A549 (cell line): ENCODE measurements at regions not wholly inside any gene's neighbourhood (a gene's known extent, or its start where the extent isn't known, plus 50 kb on each side); places are given as distances from the start of the nearest gene placed in this dataset.
A peak's percentile ranks its signal among the peaks of the same experiment; 100 is the strongest.
"Not testable (repeated sequence)": the region's sequence is repeated elsewhere in the genome, so short reads cannot be mapped to it uniquely, and the experiment has no call there.

Experiments
- ATAC-seq, 2 experiments: fragments of 200-7000 bp in 1 of 2; fragments of >200 bp in 1 of 2; cut with Nextera tagmentation in 1 of 2; cut with Tn5 transposase in 1 of 2; 3 replicates each; pipeline versions ENCODE4 v1.8.0 to v1.9.1; 2018 to 2020; ENCODE audit warnings: mild to moderate bottlenecking in 1 of 2, moderate library complexity in 1 of 2
- CTCF ChIA-PET: fragments of 300-600 bp; sonication (Branson Sonifier 250); formaldehyde crosslinking; extraction: SDS; loops from one replicate; lab custom pipeline; 2021; ENCODE audit warnings: antibody characterized with exemption, inconsistent platforms; lab: Yijun Ruan, JAX
- POLR2A ChIA-PET: fragments of 350-600 bp; formaldehyde crosslinking; extraction: SDS; loops from one replicate; lab custom pipeline; 2021; ENCODE audit warnings: antibody characterized with exemption, inconsistent platforms; lab: Yijun Ruan, JAX
- DNase-seq, 2 experiments: peaks; one replicate each; pipeline versions ENCODE4 v3.0.0 to v3.0.0-alpha.2; 2011 to 2016; ENCODE audit warnings: low read depth in 1 of 2, low spot score in 1 of 2
- FAIRE-seq: peaks from 2 replicates; lab custom pipeline; 2011; peaks lifted over from hg19 to GRCh38; lab: Jason Lieb, UNC
- H3K27ac ChIP-seq, 2 experiments: fragments of >200 bp; sonication (Bioruptor Twin); formaldehyde crosslinking; 3 replicates each; pipeline ENCODE4 v1.5.1; 2016 to 2017
- H3K4me1 ChIP-seq: fragments of >200 bp; sonication (Bioruptor Twin); formaldehyde crosslinking; 3 replicates; pipeline ENCODE4 v1.6.1; 2016
- H3K4me2 ChIP-seq: fragments of >200 bp; sonication (Bioruptor Twin); formaldehyde crosslinking; 3 replicates; pipeline ENCODE4 v1.6.1; 2016
- H3K4me3 ChIP-seq: fragments of >200 bp; sonication (Bioruptor Twin); formaldehyde crosslinking; 3 replicates; pipeline ENCODE4 v1.5.1; 2016
- H3K9me3 ChIP-seq: fragments of >200 bp; sonication (Bioruptor Twin); formaldehyde crosslinking; 3 replicates; pipeline ENCODE4 v1.6.1; 2016
- ATOH8 ChIP-seq: fragments of 250-450 bp; sonication (Bioruptor Pico); IDR thresholded peaks from 2 replicates; pipeline ENCODE4 v1.5.0; 2020; ENCODE audit warnings: low read depth, mild to moderate bottlenecking, moderate library complexity
- BCL3 ChIP-seq: fragments of >200 bp; sonication (Bioruptor Twin); formaldehyde crosslinking; IDR thresholded peaks from 3 replicates; pipeline ENCODE4 v1.6.1; 2016
- CBX2 ChIP-seq: fragments of 200-600 bp; sonication (generic); IDR thresholded peaks from 2 replicates; pipeline ENCODE4 v1.6.1; 2016; ENCODE audit warnings: low read depth, mild to moderate bottlenecking, borderline replicate concordance
- CEBPB ChIP-seq, 2 experiments: fragments of >200 bp in 1 of 2; sonication (Bioruptor Twin) in 1 of 2; formaldehyde crosslinking in 1 of 2; IDR thresholded peaks; 2 replicates each; pipeline ENCODE4 v1.6.1; 2012 to 2016
- CTCF ChIP-seq: fragments of >200 bp; sonication (Bioruptor Twin); formaldehyde crosslinking; IDR thresholded peaks from 3 replicates; pipeline ENCODE4 v1.5.1; 2016
- FOSB ChIP-seq: fragments of 250-450 bp; sonication (Bioruptor Pico); IDR thresholded peaks from 2 replicates; pipeline ENCODE4 v1.5.0; 2020; ENCODE audit warnings: mild to moderate bottlenecking, moderate library complexity
- FOSL2 ChIP-seq, 2 experiments: fragments of 450-650 bp in 1 of 2; fragments of >200 bp in 1 of 2; sonication (Bioruptor Twin) in 1 of 2; formaldehyde crosslinking; IDR thresholded peaks; 2 replicates each; pipeline versions ENCODE4 v1.5.0 to v1.6.1; 2016 to 2020; ENCODE audit warnings: mild to moderate bottlenecking in 1 of 2, moderate library complexity in 1 of 2
- JUN ChIP-seq, 2 experiments: fragments of >200 bp; sonication (Bioruptor Twin); formaldehyde crosslinking; IDR thresholded peaks; 2 replicates in 1 of 2; 3 replicates in 1 of 2; pipeline ENCODE4 v1.6.1; 2016 to 2017
- JUNB ChIP-seq: fragments of >200 bp; sonication (Bioruptor Twin); formaldehyde crosslinking; IDR thresholded peaks from 2 replicates; pipeline ENCODE4 v1.6.1; 2016
- NFE2L2 ChIP-seq: fragments of 150-350 bp; conservative IDR thresholded peaks from 2 replicates; pipeline ENCODE4 v1.6.1; 2014; ENCODE audit warnings: low read length
- PBX3 ChIP-seq: IDR thresholded peaks from 2 replicates; pipeline ENCODE4 v1.6.1; 2012
- RAD21 ChIP-seq, 2 experiments: fragments of >200 bp in 1 of 2; sonication (Bioruptor Twin) in 1 of 2; formaldehyde crosslinking in 1 of 2; IDR thresholded peaks in 1 of 2; conservative IDR thresholded peaks in 1 of 2; 2 replicates in 1 of 2; 3 replicates in 1 of 2; pipeline ENCODE4 v1.6.1; 2012 to 2018; ENCODE audit warnings: inconsistent platforms in 1 of 2
- RARB ChIP-seq: fragments of 250-450 bp; sonication (Bioruptor Pico); IDR thresholded peaks from 2 replicates; pipeline ENCODE4 v1.8.0; 2021; ENCODE audit warnings: mild to moderate bottlenecking, moderate library complexity
- RCOR1 ChIP-seq: fragments of 150-350 bp; IDR thresholded peaks from 2 replicates; pipeline ENCODE4 v1.6.1; 2014; ENCODE audit warnings: antibody characterized with exemption, low read length, low read depth
- RFX5 ChIP-seq: fragments of 450-650 bp; IDR thresholded peaks from 2 replicates; pipeline ENCODE4 v1.7.1; 2014; ENCODE audit warnings: antibody characterized with exemption, mild to moderate bottlenecking, moderate library complexity
- SREBF2 ChIP-seq: fragments of 450-650 bp; IDR thresholded peaks from 2 replicates; pipeline ENCODE4 v1.6.1; 2014; ENCODE audit warnings: mild to moderate bottlenecking, moderate library complexity
- USF2 ChIP-seq: fragments of 450-650 bp; IDR thresholded peaks from 2 replicates; pipeline ENCODE4 v1.6.1; 2014; ENCODE audit warnings: antibody characterized with exemption
- ZSCAN20 ChIP-seq: fragments of 250-450 bp; sonication (Bioruptor Pico); IDR thresholded peaks from 2 replicates; pipeline ENCODE4 v1.8.0; 2022; ENCODE audit warnings: mild to moderate bottlenecking, moderate library complexity
- WGBS: methylation state at CpG from one replicate; pipeline ENCODE4 v1.1.6; 2017; ENCODE audit errors: missing lambda C conversion rate; 5-methylcytosine and 5-hydroxymethylcytosine counted together

GRCh38 chr18:61637319-61637718 lies 255.5 kb downstream of the RNF152 start:
- no peak for FAIRE-seq
- CTCF ChIA-PET: interaction anchor here (1.3 to 1.8 kb wide), 2 partner anchors 55 to 264 kb away, joined by 4 read pairs; no protein-coding TSS in a partner anchor

GRCh38 chr18:61635901-61636528 lies 256.8 kb downstream of the RNF152 start:
- Histone ChIP-seq H3K4me1 (no peaks in the 10 kb centered on the region), H3K9me3 (no peaks in the 10 kb centered on the region), H3K27ac (no peak overlapping the region), H3K4me2 (no peak overlapping the region), H3K4me3 (no peak overlapping the region)
- WGBS: 30% methylated on average over 7 of the region's 7 CpGs
- TF ChIP-seq RCOR1 (no peak), RAD21 (conservative IDR thresholded peaks at IDR 0.05 in 1 of 2, IDR thresholded peaks at IDR 0.05 in 1 of 2) (peak in 1 of 2 experiments; percentile 35; a peak in 2 of 5 replicates), CTCF (0 out of 3 replicates have a peak, but pooled peaks have one; percentile 3)
- DNase-seq: peak in 1 of 2 experiments; percentile 16
- CTCF ChIA-PET: interaction anchor here (0.5 to 1.4 kb wide), 4 partner anchors 10 to 51 kb away, joined by 3 read pairs; no protein-coding TSS in a partner anchor
- no peak for FAIRE-seq
- POLR2A ChIA-PET: no interaction called here
- ATAC-seq: peak in 1 of 2 experiments; percentile 65; a peak in 3 of 6 replicates

More at GRCh38 chr18:61637319-61637718, 255.5 kb downstream of the RNF152 start:
- Histone ChIP-seq H3K4me1 (no peaks in the 10 kb centered on the region), H3K4me2 (no peak overlapping the region), H3K4me3 (no peak overlapping the region), H3K9me3 (no peaks in the 10 kb centered on the region), H3K27ac (no peak overlapping the region)
- TF ChIP-seq JUNB (no peak), FOSL2 (IDR thresholded peaks at IDR 0.05) (no peak), FOSL2 (CRISPR knock-in tag; IDR thresholded peaks at IDR 0.05) (no peak), USF2 (no peak), NFE2L2 (no peak), CBX2 (no peak)
- POLR2A ChIA-PET: no interaction called here
- DNase-seq: no peak
- 84% methylated on average over 7 of the region's 8 CpGs for WGBS
- ATAC-seq: no peak

GRCh38 chr18:61628085-61628484 lies 264.7 kb downstream of the RNF152 start:
- TF ChIP-seq ZSCAN20 (CRISPR knock-in tag): no peak
- TF ChIP-seq JUNB: no peak
- TF ChIP-seq PBX3: no peak
- TF ChIP-seq BCL3: no peak
- no peak for TF ChIP-seq RFX5
- no peak for TF ChIP-seq ATOH8 (CRISPR knock-in tag)
- no peak for TF ChIP-seq FOSB
- no peak for TF ChIP-seq SREBF2
- no peak for TF ChIP-seq CEBPB (IDR thresholded peaks at IDR 0.05)
- TF ChIP-seq JUN (IDR thresholded peaks at IDR 0.05): no peak
- no peak for TF ChIP-seq RARB (CRISPR knock-in tag)
- TF ChIP-seq, all 56 proteins: peak for 0
- H3K27ac ChIP-seq: no peak overlapping the region
- CTCF ChIA-PET: interaction anchor here (1.3 kb wide), 1 partner anchor 20 kb away, joined by 3 read pairs; no protein-coding TSS in a partner anchor
- no peaks in the 10 kb centered on the region for H3K4me1 ChIP-seq
- no peak overlapping the region for H3K4me3 ChIP-seq
- no peak overlapping the region for H3K4me2 ChIP-seq
- WGBS: 20% methylated on average over 3 of the region's 3 CpGs
- ATAC-seq: no peak
- no peaks in the 10 kb centered on the region for H3K9me3 ChIP-seq
- FAIRE-seq: no peak
- POLR2A ChIA-PET: no interaction called here
- DNase-seq: no peak

GRCh38 chr18:61624631-61625030 lies 268.2 kb downstream of the RNF152 start:
- H3K4me3 ChIP-seq, DNase-seq, H3K4me1 ChIP-seq, FAIRE-seq, POLR2A ChIA-PET, H3K27ac ChIP-seq, H3K4me2 ChIP-seq, ATAC-seq, H3K9me3 ChIP-seq: not testable (repeated sequence)
- CTCF ChIA-PET: interaction anchor here (0.7 kb wide), 1 partner anchor 85 kb away, joined by 3 read pairs; no protein-coding TSS in a partner anchor
- WGBS: 16% methylated on average over 3 of the region's 3 CpGs
